Stimulated activated CD8-positive, alpha-beta memory T cell treated with anti-CD3 and anti-CD28 coated beads, Interleukin-12 subunit alpha, Interleukin-12 subunit beta, amount 100 ng/mL, for 1 hour (primary cell): ENCODE measurements at regions not wholly inside any gene's neighbourhood (a gene's known extent, or its start where the extent isn't known, plus 50 kb on each side); places are given as distances from the start of the nearest gene placed in this dataset.

Experiments used
- DNase-seq: peaks from one replicate; pipeline ENCODE4 v3.0.0-alpha.2; 2020; ENCODE audit warnings: low read depth

- DNase-seq: no peak
These were observed 240.7 kb downstream of the BUD13 start for GRCh38 chr11:116532066-116532465.

DNA sequence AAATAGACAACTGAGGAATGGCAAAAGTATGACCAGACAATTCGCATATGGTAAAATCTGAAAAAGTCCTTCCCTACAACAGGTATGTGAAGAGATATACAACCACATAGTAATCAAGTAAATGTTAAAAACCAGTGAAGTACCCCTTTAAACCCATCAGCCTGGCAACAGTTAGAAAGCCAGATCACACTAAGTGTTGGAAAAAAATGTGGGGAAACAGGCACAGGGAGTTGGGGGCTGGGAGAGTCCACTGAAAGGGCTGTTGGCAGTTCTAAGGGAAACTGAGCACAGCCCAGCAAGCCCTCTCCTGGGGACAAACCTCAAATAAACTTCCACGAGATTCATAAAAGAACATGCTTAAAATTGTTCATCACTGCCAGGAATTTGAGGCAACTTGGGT is 242.1 kb downstream of the BUD13 start:
- DNase-seq: no peak

DNA sequence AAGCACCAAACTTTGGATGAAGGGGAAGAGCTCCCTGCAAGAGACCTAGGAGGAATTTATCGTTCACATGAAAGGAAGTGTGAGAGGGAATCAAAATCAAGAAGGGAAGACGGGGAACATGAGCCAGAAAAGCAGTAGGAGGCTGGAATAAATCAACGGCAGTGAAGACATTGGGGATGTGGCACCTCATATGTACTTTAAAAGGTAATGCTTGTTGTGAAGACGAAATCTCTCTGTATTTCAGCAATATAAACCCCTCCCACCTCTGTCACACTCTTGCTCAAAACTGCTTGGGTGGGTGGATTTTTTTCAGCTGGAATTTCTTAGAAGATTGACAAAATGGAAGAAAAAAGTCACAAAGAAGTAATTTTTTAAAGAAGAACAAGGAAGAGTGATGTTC is 243.5 kb downstream of the BUD13 start:
- no peak for DNase-seq

DNA sequence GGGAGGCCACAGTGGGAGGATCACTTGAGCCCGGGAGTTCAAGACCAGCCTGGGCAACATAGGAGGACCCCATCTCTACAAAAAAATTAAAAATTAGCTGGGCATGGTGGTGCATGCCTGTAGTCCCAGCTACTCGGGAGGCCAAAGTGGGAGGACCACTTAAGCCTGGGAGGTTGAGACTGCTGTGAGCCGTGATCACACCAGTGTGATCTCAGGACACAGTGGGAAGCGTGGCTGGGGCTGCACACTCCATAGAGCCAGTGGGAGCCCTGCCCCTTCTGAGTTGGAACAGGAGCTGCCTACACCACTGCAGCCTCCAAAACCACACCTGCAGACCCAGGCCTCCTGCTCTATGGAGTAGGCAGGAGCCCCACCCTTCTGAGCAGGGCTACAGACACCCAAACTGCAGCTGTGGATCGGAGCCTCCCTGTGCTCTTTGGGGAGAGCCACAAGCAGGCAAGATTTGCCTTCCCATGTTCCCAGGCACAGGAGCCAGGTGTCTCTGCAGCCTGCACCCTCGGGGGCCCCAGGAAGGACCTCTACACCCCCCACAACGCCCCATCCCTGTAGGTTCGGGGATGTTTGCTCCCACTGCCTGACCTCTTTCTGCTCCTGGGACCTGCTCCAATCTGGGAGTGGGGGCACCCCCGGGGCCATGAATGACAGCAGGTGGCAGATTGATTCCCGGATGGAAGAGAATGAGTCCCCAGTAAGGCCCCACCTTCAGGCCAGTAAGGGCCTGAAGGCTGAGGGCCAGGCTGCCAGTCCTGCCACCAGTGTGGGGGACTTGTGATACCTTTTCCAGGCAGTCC is 245.4 kb downstream of the BUD13 start:
- no peak for DNase-seq

DNA sequence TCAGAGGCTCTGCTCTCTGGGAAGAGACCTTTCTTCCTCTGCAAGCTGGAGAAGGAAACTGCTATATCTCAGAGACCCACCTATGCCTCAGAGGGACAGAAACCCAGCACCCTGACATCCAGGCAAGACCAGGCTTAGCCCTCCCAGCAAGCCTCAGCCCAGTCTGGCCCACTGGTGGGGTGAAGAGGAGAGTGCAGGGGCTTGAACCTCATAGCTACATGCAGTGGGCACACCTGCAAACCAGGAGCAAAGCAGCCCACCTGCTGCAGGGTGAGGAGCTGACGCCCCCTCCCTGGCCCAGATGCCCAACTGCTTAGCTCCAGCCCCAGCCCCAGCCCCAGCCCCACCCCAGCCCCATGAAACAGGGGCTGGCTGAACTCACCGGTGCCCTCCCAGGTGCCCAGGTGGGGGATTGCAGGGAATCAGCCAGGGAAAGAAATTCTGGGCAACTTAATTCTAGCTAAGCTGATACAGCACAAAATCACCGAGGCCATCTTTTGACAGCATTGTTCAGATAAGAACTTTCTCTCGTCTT is 246.8 kb downstream of the BUD13 start:
- DNase-seq: no peak

DNA sequence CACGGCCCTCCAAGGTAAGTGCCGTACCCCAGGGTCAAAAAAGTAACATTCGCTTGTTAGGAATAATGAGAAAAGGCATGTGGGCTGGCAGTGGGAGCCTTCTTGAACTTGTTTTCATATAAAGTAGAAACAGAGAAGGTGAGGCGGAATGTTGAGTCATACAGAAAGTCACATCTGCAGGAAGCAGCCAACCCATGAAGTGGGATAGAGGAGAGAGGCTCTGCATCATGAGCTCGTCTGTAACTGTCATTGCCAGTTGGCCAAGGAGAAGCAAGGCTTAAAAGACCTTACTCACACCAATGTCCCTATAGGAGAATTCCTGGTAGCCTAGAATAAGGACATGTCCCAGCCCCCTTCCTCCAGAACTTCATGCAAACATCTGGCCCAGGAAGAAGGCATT is 253.3 kb downstream of the BUD13 start:
- DNase-seq: no peak

DNA sequence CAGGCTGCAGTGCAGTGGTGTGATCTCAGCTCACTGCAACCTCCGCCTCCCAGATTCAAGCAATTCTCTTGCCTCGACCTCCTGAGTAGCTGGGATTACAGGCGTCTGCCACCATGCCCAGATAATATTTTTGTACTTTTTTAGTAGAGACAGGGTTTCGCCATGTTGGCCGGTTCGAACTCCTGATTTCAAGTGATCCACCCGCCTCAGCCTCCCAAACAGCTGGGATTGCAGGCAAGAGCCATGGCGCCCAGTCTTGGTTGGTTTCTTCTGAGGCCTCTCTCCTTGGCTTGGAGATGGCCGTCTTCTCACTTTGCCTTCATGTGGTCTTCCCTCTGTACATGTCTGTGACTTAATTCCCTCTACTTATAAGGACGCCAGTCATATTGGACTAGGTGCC is 254.6 kb downstream of the BUD13 start:
- DNase-seq: no peak

GRCh38 chr11:116517584-116517983 is 255.2 kb downstream of the BUD13 start:
- no peak for DNase-seq

GRCh38 chr11:116517077-116517476 is 255.7 kb downstream of the BUD13 start:
- no peak for DNase-seq

DNA sequence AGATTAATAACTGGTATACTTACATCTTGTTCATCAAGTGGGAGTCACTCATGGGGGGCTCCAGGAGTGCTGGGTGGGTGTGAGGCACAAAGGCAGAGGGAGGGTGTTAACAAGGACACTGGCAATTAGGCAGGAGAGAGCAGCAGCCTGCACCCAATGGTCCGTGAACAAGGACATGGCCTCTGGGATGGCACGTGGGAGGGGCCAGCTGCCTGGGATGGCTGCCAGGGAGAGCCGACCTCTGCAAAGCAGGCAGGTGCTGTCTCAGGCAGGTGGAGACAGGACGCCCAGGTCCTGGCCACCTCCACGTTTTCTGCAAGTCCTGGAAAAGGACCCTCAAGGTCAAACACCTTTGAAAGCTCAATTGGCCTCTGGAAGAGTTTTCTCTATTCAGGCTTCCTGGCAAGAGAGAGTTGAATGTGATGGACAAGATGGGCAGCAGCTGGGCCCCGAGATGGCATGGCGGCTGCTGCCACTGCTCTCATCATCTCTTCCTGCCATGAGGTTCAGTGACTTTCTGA is 257.1 kb downstream of the BUD13 start:
- no peak for DNase-seq

- no peak for DNase-seq
These were observed 258.9 kb downstream of the BUD13 start for GRCh38 chr11:116513894-116514293.

DNA sequence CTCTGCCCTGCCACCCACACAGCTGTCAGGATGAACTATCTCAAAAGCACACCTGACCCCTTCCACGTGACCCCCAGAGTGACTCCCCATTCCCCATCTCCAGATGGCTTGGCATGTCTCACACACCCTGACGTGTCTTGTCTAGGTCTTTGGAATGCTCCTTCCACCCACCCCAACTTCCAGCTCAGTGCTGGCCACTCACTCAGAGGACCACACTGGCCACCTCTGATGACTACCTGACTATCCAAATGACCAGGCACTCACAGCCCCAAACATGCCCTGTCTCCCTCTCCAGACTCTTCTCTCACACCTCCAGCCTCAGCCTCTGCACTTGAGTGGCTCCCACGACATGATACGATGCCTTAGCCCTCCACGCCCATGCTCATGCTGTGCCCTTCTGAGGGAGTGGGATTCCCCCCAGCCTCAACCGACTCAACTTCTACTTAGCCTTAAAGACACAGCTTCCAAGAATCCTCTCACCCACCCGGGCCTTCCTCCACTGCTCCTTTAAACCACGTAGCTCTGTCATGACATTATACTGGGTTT is 259.4 kb downstream of the BUD13 start:
- no peak for DNase-seq

DNA sequence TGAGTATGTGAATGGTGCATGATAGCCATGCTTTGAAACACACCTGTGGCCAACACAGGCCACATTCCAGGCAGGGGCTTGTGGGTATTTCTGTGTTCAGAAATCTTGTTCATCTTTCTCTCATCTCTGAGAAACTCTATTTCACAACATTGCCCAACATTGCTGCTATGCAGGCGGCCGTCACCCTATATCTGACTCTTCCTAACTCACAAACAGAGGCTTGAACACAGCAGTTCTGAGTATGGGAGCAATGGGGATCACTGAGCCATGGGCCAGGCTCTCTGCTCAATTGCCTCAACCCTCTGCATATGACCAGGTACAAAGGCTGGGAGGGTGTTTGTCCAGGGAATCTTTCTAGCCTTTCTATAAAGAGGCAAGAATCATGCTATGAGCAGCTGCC is 259.9 kb downstream of the BUD13 start:
- no peak for DNase-seq

- no peak for DNase-seq
These were observed 261.1 kb downstream of the BUD13 start for GRCh38 chr11:116511684-116512083.

DNA sequence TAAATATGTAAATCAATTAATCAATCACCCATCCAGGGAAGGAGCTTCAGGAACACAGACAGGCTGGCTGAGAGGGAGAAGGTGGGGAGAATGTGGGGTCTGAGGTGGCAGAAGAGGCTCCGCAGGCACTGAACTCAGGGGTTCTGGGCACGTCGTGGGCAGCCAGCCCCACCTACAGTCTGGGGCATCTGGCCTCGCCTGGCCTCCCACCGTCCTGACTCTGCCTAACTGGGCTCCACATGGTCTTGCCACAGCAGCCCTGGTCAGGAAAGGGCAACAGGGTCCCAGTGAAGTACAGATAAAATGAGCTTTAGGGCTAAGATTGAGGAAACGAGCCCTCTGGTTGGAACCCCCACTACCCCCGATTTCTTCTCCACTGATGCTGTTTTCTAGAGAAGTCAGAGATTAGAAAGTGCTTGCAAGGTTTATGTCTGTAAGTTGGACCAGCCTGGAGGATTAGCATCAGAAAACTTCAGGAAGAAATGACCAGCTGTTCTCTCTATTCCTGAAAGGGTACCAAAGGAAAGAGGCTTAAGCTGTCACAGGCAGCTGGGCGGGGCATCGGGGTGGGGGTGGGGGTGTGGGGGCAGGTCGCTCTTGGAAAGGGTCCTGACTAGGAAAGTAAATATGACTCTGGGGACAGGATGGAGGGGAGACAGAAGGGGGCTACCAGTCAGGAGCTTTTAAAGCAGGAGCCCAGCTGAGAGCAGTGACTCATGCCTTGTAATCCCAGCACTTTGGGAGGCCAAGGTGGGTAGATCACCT is 261.7 kb downstream of the BUD13 start:
- no peak for DNase-seq

GRCh38 chr11:116510166-116510565 is 262.6 kb downstream of the BUD13 start:
- no peak for DNase-seq

DNA sequence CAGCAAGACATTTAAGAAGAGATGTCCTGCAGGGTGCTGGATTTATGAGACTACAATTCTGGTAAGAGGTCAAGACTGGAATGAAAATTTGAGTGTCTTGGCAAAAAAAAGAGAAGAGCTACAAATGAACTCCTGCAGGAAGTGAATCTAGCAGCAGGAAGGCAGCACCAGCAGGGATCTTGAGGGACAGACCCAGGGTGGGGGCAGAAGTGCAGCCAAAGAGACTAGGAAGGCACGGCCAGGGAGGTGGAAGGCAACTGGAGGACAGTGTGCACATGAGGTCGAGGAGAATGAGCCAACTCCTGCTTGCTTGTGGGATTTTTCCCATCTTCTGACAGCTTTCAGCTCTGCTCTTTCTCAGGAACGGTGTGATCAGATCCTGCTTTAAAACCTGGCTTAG is 263.2 kb downstream of the BUD13 start:
- DNase-seq: no peak

- DNase-seq: no peak
These were observed 264.7 kb downstream of the BUD13 start for GRCh38 chr11:116507849-116508695.

GRCh38 chr11:116507016-116507415 is 265.8 kb downstream of the BUD13 start:
- no peak for DNase-seq

- no peak for DNase-seq
These were observed 266.4 kb downstream of the BUD13 start for GRCh38 chr11:116506263-116506825.
